Stimulated activated CD8-positive, alpha-beta memory T cell treated with anti-CD3 and anti-CD28 coated beads, Interleukin-4, amount 100 ng/mL, for 24 hours (primary cell): ENCODE measurements at regions not wholly inside any gene's neighbourhood (a gene's known extent, or its start where the extent isn't known, plus 50 kb on each side); places are given as distances from the start of the nearest gene placed in this dataset.
"Not testable (repeated sequence)": the region's sequence is repeated elsewhere in the genome, so short reads cannot be mapped to it uniquely, and the experiment has no call there.

Source experiments
- DNase-seq: peaks from one replicate; pipeline ENCODE4 v3.0.0-alpha.2; 2020; ENCODE audit warnings: low read depth

- DNase-seq = no peak
Observed at GRCh38 chrX:42832764-42833549, 55.0 kb upstream of the PPP1R2C start.

- not testable (repeated sequence) for DNase-seq
Observed at GRCh38 chrX:42833550-42833940, 55.6 kb upstream of the PPP1R2C start.

- no peak for DNase-seq
Observed at GRCh38 chrX:42837101-42837726, 59.3 kb upstream of the PPP1R2C start.

GRCh38 chrX:42837747-42838146, 59.8 kb upstream of the PPP1R2C start:
- no peak for DNase-seq

- DNase-seq = no peak
Observed at GRCh38 chrX:42839632-42840031, 61.7 kb upstream of the PPP1R2C start.

- no peak for DNase-seq
Observed at GRCh38 chrX:42846741-42847140, 68.8 kb upstream of the PPP1R2C start.

GRCh38 chrX:42855259-42855658, 77.3 kb upstream of the PPP1R2C start:
- DNase-seq = no peak

GRCh38 chrX:42857766-42858165, 79.8 kb upstream of the PPP1R2C start:
- DNase-seq = no peak

- no peak for DNase-seq
Observed at GRCh38 chrX:42869011-42869410, 91.0 kb upstream of the PPP1R2C start.

- DNase-seq = no peak
Observed at GRCh38 chrX:42869659-42870476, 91.9 kb upstream of the PPP1R2C start.

- DNase-seq = no peak
Observed at GRCh38 chrX:42886519-42886918, 108.6 kb upstream of the PPP1R2C start.

- DNase-seq = no peak
Observed at GRCh38 chrX:42900947-42901346, 123.0 kb upstream of the PPP1R2C start.

- DNase-seq = no peak
Observed at GRCh38 chrX:42902513-42902912, 124.5 kb upstream of the PPP1R2C start.

GRCh38 chrX:42920752-42921151, 142.8 kb upstream of the PPP1R2C start:
- no peak for DNase-seq

GRCh38 chrX:42930071-42930470, 152.1 kb upstream of the PPP1R2C start:
- DNase-seq = no peak

- DNase-seq = no peak
Observed at GRCh38 chrX:42930951-42931350, 153.0 kb upstream of the PPP1R2C start.

GRCh38 chrX:42933187-42933586, 155.2 kb upstream of the PPP1R2C start:
- no peak for DNase-seq

GRCh38 chrX:42934020-42934726, 156.2 kb upstream of the PPP1R2C start:
- DNase-seq = no peak

- DNase-seq = no peak
Observed at GRCh38 chrX:42941671-42942070, 163.7 kb upstream of the PPP1R2C start.

GRCh38 chrX:42943051-42943974, 165.3 kb upstream of the PPP1R2C start:
- DNase-seq = no peak

GRCh38 chrX:42944381-42944998, 166.5 kb upstream of the PPP1R2C start:
- DNase-seq = no peak
